Liver (tissue), 8 donors: ENCODE measurements at regions not wholly inside any gene's neighbourhood (a gene's known extent, or its start where the extent isn't known, plus 50 kb on each side); places are given as distances from the start of the nearest gene placed in this dataset.

ENCODE experiments used
- DNase-seq: peaks from one replicate; pipeline ENCODE4 v3.0.0-alpha.2; 2017; ENCODE audit warnings: low spot score
- H3K27ac ChIP-seq, 2 donors: one replicate each; pipeline ENCODE4 v1.7.0; 2013; ENCODE audit warnings: inconsistent platforms in 2 of 2, low read length in 2 of 2, control low read depth in 1 of 2, low read depth in 1 of 2, mild to moderate bottlenecking in 1 of 2
- H3K27me3 ChIP-seq, 4 donors: one replicate each; pipeline versions ENCODE4 v1.6.1 to v1.7.0; 2013; ENCODE audit warnings: low read length in 3 of 4, inconsistent platforms in 1 of 4, mild to moderate bottlenecking in 1 of 4, moderate library complexity in 1 of 4; ENCODE audit not compliant: control insufficient read depth in 4 of 4, insufficient read depth in 4 of 4
- H3K36me3 ChIP-seq, 4 donors: one replicate each; pipeline versions ENCODE4 v1.6.1 to v1.7.0; 2013; ENCODE audit warnings: low read length in 3 of 4, mild to moderate bottlenecking in 3 of 4, low read depth in 1 of 4, moderate library complexity in 1 of 4; ENCODE audit not compliant: control insufficient read depth in 4 of 4, insufficient read depth in 3 of 4
- H3K4me1 ChIP-seq, 4 donors: one replicate each; pipeline versions ENCODE4 v1.6.1 to v1.7.0; 2013; ENCODE audit warnings: low read length in 3 of 4, mild to moderate bottlenecking in 3 of 4, moderate library complexity in 1 of 4; ENCODE audit not compliant: control insufficient read depth in 4 of 4, insufficient read depth in 4 of 4
- H3K4me3 ChIP-seq, 3 donors: one replicate each; pipeline versions ENCODE4 v1.6.1 to v1.7.0; 2013; ENCODE audit warnings: low read length in 3 of 3, control low read depth in 1 of 3, low read depth in 1 of 3, mild to moderate bottlenecking in 1 of 3
- H3K9ac ChIP-seq, 2 donors: one replicate each; pipeline ENCODE4 v1.7.0; 2013; ENCODE audit warnings: low read length in 2 of 2, mild to moderate bottlenecking in 2 of 2, moderate library complexity in 2 of 2, control low read depth in 1 of 2, low read depth in 1 of 2
- H3K9me3 ChIP-seq, 4 donors: one replicate each; pipeline versions ENCODE4 v1.6.1 to v1.7.0; 2013; ENCODE audit warnings: low read length in 3 of 4; ENCODE audit not compliant: control insufficient read depth in 4 of 4
- CTCF ChIP-seq: fragments of 150-350 bp; IDR thresholded peaks from 2 replicates; pipeline ENCODE4 v1.5.1; 2017; ENCODE audit warnings: improper control_type of control experiment, low read depth, low read length; ENCODE audit not compliant: missing input control
- EGR1 ChIP-seq, 2 donors: IDR thresholded peaks; 2 replicates each; pipeline ENCODE4 v1.6.1; 2016 to 2018; ENCODE audit warnings: antibody characterized with exemption in 2 of 2, low read depth in 2 of 2
- FOXA1 ChIP-seq: IDR thresholded peaks from 2 replicates; pipeline ENCODE4 v1.6.1; 2016; ENCODE audit warnings: antibody characterized with exemption
- FOXA2 ChIP-seq: IDR thresholded peaks from 2 replicates; pipeline ENCODE4 v1.6.1; 2016; ENCODE audit warnings: antibody characterized with exemption
- GABPA ChIP-seq, 2 donors: IDR thresholded peaks in 1 of 2; conservative IDR thresholded peaks in 1 of 2; 2 replicates each; pipeline ENCODE4 v1.6.1; 2016; ENCODE audit warnings: antibody characterized with exemption in 2 of 2, mild to moderate bottlenecking in 1 of 2, moderate library complexity in 1 of 2
- HNF4A ChIP-seq, 2 donors: conservative IDR thresholded peaks; 2 replicates each; pipeline ENCODE4 v1.6.1; 2016; ENCODE audit warnings: antibody characterized with exemption in 2 of 2, mild to moderate bottlenecking in 2 of 2
- HNF4G ChIP-seq: IDR thresholded peaks from 2 replicates; pipeline ENCODE4 v1.6.1; 2016; ENCODE audit warnings: antibody characterized with exemption
- JUND ChIP-seq, 2 donors: IDR thresholded peaks; 2 replicates each; pipeline ENCODE4 v1.6.1; 2016; ENCODE audit warnings: antibody characterized with exemption in 2 of 2
- MAX ChIP-seq: IDR thresholded peaks from 2 replicates; pipeline ENCODE4 v1.6.1; 2016; ENCODE audit warnings: antibody characterized with exemption
- NR2F2 ChIP-seq: IDR thresholded peaks from 2 replicates; pipeline ENCODE4 v1.6.1; 2016; ENCODE audit warnings: antibody characterized with exemption
- RAD21 ChIP-seq, 2 donors: IDR thresholded peaks; 2 replicates each; pipeline ENCODE4 v1.6.1; 2016; ENCODE audit warnings: antibody characterized with exemption in 2 of 2, mild to moderate bottlenecking in 2 of 2
- RXRA ChIP-seq, 2 donors: IDR thresholded peaks; 2 replicates each; pipeline ENCODE4 v1.6.1; 2017 to 2018; ENCODE audit warnings: antibody characterized with exemption in 2 of 2, mild to moderate bottlenecking in 1 of 2
- SP1 ChIP-seq: IDR thresholded peaks from 2 replicates; pipeline ENCODE4 v1.6.1; 2018; ENCODE audit warnings: antibody characterized with exemption, mild to moderate bottlenecking
- TAF1 ChIP-seq: conservative IDR thresholded peaks from 2 replicates; pipeline ENCODE4 v1.6.1; 2016; ENCODE audit warnings: antibody characterized with exemption, mild to moderate bottlenecking
- YY1 ChIP-seq: IDR thresholded peaks from 2 replicates; pipeline ENCODE4 v1.6.1; 2016; ENCODE audit warnings: antibody characterized with exemption, mild to moderate bottlenecking
- WGBS: extraction: QIAGEN DNeasy Blood & Tissue Kit; methylation state at CpG from one replicate; pipeline ENCODE4 v1.1.7; 2013; 5-methylcytosine and 5-hydroxymethylcytosine counted together
- TF ChIP-seq, protein P1 (sequence below): IDR thresholded peaks from 2 replicates; pipeline ENCODE4 v1.6.1; 2016; ENCODE audit warnings: antibody characterized with exemption, mild to moderate bottlenecking
- TF ChIP-seq, protein P2 (sequence below): IDR thresholded peaks from 2 replicates; pipeline ENCODE4 v1.6.1; 2016; ENCODE audit warnings: antibody characterized with exemption
- TF ChIP-seq, protein P3 (sequence below): IDR thresholded peaks from 2 replicates; pipeline ENCODE4 v1.6.1; 2016; ENCODE audit warnings: antibody characterized with exemption
- donor health status: healthy.
- donor health status: healthy.
- donor health status: healthy.
- donor health status: healthy.
- donor health status: healthy.

DNA sequence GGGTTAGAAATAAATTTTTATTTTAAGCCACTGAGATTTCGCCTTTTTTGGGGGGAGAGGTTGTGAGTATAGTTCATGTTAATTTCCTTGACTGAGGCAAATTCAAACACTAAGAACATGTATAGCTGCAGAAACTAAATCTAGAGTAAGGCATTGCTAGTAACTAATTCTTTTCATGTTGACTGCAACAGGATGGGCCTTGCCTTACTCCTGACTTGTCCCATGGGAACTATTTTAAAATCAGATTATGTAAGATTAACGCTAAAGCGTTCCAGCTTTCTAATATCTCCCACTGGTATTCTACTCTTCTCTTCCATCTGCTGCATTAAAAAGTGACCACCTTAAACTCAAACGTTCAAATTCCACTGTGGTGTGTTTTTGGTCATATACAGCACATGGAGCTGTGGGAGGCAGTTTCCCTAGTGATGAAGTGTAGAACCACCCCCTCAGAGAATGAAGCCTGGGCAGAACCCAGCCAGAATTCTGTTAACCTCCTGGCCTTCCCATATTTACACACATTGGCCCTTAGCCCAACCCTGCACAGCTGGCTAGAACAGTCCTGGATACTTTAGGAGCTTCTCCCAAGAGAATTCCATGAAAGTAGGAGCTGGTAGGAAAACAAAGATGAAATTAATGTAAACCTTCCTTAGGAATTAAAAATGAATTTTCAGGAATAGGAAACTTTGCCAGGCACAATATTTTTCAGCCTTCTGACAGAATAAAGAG is 687.8 kb downstream of the SLC4A3 start:
- no peaks in the 10 kb centered on the region for H3K4me1 ChIP-seq
- H3K36me3 ChIP-seq, result no peaks in the 10 kb centered on the region
- H3K27ac ChIP-seq, result no peak overlapping the region
- no peak for TF ChIP-seq JUND (IDR thresholded peaks at IDR 0.05)
- TF ChIP-seq, protein P1, sequence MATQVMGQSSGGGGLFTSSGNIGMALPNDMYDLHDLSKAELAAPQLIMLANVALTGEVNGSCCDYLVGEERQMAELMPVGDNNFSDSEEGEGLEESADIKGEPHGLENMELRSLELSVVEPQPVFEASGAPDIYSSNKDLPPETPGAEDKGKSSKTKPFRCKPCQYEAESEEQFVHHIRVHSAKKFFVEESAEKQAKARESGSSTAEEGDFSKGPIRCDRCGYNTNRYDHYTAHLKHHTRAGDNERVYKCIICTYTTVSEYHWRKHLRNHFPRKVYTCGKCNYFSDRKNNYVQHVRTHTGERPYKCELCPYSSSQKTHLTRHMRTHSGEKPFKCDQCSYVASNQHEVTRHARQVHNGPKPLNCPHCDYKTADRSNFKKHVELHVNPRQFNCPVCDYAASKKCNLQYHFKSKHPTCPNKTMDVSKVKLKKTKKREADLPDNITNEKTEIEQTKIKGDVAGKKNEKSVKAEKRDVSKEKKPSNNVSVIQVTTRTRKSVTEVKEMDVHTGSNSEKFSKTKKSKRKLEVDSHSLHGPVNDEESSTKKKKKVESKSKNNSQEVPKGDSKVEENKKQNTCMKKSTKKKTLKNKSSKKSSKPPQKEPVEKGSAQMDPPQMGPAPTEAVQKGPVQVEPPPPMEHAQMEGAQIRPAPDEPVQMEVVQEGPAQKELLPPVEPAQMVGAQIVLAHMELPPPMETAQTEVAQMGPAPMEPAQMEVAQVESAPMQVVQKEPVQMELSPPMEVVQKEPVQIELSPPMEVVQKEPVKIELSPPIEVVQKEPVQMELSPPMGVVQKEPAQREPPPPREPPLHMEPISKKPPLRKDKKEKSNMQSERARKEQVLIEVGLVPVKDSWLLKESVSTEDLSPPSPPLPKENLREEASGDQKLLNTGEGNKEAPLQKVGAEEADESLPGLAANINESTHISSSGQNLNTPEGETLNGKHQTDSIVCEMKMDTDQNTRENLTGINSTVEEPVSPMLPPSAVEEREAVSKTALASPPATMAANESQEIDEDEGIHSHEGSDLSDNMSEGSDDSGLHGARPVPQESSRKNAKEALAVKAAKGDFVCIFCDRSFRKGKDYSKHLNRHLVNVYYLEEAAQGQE, result no peak
- no peak for TF ChIP-seq HNF4A (conservative IDR thresholded peaks at IDR 0.05)
- no peak for TF ChIP-seq MAX
- TF ChIP-seq SP1, result no peak
- no peak for TF ChIP-seq YY1
- H3K9me3 ChIP-seq, result no peaks in the 10 kb centered on the region
- DNase-seq, result no peak
- H3K9ac ChIP-seq, result no peak overlapping the region
- no peak overlapping the region for H3K4me3 ChIP-seq
- H3K27me3 ChIP-seq, result no peaks in the 10 kb centered on the region
- 69% methylated on average over 4 of the region's 4 CpGs for WGBS

GRCh38 chr2:220318037-220318436 is 690.6 kb downstream of the SLC4A3 start:
- TF ChIP-seq NR2F2, result no peak
- TF ChIP-seq SP1, result no peak
- no peak for TF ChIP-seq EGR1 (IDR thresholded peaks at IDR 0.05; ENCODE audit: low read depth in 2 of 2)
- no peak for TF ChIP-seq CTCF
- no peak for TF ChIP-seq GABPA (IDR thresholded peaks at IDR 0.05 in 1 of 2, conservative IDR thresholded peaks at IDR 0.05 in 1 of 2)
- no peak for TF ChIP-seq TAF1
- TF ChIP-seq RXRA (IDR thresholded peaks at IDR 0.05), result no peak
- TF ChIP-seq FOXA2, result no peak
- no peak for TF ChIP-seq RAD21 (IDR thresholded peaks at IDR 0.05)
- no peak for TF ChIP-seq HNF4G
- TF ChIP-seq HNF4A (conservative IDR thresholded peaks at IDR 0.05), result no peak
- no peak for TF ChIP-seq FOXA1
- no peak for TF ChIP-seq JUND (IDR thresholded peaks at IDR 0.05)
- TF ChIP-seq MAX, result no peak
- TF ChIP-seq, protein P2, sequence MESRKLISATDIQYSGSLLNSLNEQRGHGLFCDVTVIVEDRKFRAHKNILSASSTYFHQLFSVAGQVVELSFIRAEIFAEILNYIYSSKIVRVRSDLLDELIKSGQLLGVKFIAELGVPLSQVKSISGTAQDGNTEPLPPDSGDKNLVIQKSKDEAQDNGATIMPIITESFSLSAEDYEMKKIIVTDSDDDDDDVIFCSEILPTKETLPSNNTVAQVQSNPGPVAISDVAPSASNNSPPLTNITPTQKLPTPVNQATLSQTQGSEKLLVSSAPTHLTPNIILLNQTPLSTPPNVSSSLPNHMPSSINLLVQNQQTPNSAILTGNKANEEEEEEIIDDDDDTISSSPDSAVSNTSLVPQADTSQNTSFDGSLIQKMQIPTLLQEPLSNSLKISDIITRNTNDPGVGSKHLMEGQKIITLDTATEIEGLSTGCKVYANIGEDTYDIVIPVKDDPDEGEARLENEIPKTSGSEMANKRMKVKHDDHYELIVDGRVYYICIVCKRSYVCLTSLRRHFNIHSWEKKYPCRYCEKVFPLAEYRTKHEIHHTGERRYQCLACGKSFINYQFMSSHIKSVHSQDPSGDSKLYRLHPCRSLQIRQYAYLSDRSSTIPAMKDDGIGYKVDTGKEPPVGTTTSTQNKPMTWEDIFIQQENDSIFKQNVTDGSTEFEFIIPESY, result no peak
- TF ChIP-seq, protein P3, sequence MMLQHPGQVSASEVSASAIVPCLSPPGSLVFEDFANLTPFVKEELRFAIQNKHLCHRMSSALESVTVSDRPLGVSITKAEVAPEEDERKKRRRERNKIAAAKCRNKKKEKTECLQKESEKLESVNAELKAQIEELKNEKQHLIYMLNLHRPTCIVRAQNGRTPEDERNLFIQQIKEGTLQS, result no peak
- H3K4me1 ChIP-seq, result no peaks in the 10 kb centered on the region
- H3K9ac ChIP-seq, result no peak overlapping the region
- WGBS, result 86% methylated on average over 2 of the region's 2 CpGs
- H3K27ac ChIP-seq, result no peak overlapping the region
- no peaks in the 10 kb centered on the region for H3K9me3 ChIP-seq
- no peaks in the 10 kb centered on the region for H3K36me3 ChIP-seq
- no peak overlapping the region for H3K4me3 ChIP-seq
- no peak for DNase-seq
- no peaks in the 10 kb centered on the region for H3K27me3 ChIP-seq
